HG02884 (cell line): ENCODE measurements at regions not wholly inside any gene's neighbourhood (a gene's known extent, or its start where the extent isn't known, plus 50 kb on each side); places are given as distances from the start of the nearest gene placed in this dataset.

Experiments used
- ATAC-seq: cut with Tn5 transposase; IDR thresholded peaks from one replicate; pipeline ENCODE4 v1.9.1; 2021; ENCODE audit warnings: mild to moderate bottlenecking, moderate library complexity; ENCODE audit not compliant: unreplicated experiment

DNA sequence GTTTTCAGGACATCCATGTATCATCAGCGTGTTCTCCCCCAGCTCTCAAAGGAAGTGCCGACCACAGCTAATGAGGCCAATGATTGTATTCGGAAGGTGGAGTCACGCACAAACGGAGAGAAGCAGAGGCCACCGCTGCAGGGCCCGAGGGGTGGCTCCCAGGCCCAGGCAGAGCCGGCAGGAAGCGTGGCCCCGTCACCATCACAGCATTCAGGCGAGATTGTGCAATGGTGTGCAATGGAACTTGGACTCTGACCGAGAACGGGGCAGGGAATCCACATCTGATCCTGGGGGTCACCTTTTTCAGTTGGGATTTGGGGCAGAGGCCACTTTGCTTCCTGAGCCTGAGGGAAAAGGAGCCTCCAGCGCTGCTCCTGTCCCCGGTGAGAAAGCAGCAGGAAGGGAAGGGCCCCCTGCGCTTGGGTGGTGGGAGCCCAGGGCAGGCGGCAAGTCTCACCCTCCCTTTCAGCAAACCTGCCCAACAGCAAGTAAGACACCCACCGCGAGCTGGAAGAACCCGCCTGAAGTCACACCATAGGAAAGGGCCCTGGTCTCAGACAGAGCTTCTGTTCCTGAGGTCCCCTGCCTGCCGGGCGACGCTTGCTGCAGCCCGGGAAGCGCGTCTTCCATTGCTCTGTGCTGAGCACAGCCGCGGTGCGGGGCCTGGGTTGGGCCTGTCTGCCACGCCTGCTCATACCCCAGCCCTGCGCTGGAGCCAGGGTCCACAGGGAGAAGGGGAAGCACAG is 1430.7 kb downstream of the BRD1 start:
- no peak for ATAC-seq

DNA sequence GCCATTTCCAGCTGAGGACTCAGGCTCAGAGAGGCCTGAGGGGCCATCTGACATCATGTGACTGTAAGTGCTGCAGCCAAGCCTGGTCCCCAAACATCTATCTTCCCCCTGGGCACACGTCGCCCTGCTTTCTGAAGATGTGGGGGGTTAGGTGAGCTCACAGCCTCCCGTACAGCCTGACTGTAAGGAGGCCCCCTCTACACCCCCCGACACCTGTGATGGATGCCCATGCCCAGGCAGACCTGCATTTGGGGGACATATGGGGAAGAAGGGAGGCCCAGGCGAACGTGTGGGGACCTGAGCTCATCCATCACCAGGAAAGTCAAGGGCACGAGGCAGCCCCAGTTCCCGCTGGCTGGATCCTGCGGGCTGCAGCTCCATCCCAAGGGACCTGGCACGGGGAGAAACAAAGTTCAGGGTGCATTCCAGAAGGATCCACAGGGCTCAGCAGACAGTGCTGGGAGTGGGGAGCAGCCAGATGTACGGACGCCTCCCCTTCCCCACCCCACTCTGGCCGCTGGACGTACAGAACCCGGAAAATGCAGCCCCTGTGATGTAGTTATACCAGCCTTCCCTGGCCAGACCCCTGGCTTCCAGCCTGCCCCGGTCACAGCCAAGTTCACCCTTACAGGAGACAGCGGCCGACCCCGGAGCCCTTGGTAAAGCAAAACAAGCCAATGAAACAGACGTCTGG is 1431.4 kb downstream of the BRD1 start:
- no peak for ATAC-seq

DNA sequence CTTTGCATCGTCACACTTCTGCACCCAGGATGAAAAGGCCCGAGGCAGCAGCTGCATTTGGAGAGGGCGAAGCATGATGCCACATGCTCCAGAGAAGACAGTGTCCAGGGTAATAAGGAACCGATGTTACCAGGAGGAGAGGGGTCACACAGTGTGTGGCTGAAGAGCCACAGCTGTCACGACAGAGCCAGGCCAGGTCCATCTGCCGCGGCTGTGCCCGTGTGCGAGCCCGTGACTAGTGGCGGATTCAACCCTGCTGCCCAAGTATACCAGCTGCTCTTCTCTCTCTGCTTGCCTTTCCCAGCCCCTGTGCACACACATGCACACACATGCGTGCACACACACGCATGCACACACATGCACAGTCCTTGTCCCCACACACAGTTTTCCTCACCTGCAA is 1432.5 kb downstream of the BRD1 start:
- ATAC-seq: no peak

DNA sequence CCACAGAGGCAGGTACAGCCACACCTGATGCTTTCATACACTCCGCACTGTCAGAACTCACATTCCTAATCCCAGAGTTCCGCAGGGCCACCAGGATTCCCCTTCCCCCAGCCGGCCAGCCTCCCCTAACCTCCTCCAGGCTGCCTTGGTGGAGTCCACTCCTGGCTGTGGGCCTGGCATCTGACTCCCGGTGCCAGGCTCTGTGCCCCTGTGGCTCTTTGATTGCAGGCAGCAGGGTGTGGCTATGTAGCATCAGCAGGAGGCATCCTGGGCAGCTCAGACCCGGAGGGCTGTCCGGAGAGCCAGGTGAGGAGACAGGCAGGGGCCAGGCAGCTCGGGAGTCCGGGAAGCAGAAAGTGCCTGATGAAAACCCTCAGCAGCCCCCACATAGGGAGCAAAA is 1432.9 kb downstream of the BRD1 start:
- no peak for ATAC-seq

DNA sequence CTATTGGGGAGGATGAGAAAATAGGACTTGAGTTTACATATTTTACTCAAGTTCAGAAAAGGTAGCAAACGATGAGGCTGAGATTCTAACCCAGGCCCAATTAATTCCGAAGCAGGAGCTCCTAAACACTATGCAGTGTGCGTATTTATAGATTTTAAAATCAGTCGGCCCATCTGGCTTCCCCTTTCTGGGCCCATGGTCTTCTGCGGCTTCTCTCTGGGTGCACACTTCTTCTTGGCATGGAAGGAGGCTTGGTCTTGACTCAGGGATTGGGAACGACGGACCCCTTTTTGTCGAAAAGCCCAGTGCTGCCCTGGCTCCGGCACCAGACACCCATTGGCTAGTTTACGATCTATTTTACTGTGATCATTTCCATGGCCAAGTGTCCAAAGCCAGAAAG is 1433.8 kb downstream of the BRD1 start:
- no peak for ATAC-seq

DNA sequence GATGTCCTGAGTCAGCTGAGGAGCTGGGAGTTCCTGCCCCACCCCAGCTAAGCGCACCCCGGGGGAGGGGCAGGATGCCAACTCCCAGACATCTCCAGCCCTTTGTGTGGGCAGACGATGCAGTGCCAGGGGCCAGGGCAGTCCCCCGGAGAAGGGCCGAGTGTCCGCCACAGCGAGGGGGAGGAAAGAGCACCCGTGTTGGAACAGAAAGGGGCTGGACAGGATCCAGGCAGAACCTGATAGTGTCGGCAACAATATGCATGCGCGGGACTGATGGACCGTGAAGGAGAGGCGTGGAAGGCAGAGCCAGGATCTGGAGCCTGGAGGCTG is 1434.7 kb downstream of the BRD1 start:
- no peak for ATAC-seq

DNA sequence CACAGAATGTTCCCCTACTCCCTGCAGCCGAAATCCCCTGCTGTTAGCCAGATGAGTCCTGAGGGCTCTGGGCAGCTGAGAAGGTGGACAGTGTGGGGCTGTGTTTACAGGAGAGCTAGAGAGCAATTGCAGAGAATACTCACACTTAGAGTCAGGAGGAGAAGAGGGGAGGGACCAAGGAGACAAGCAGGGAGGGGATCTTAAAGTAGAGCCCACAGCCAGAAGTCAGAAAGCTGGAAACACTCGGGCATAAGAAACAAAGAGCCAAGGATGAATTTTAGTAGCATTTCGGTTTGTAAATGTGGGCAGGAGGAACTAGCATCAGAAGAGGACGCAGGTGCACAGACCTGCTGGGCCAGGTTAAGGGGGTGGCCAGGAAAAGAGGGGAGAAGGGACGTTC is 1435.9 kb downstream of the BRD1 start:
- no peak for ATAC-seq

DNA sequence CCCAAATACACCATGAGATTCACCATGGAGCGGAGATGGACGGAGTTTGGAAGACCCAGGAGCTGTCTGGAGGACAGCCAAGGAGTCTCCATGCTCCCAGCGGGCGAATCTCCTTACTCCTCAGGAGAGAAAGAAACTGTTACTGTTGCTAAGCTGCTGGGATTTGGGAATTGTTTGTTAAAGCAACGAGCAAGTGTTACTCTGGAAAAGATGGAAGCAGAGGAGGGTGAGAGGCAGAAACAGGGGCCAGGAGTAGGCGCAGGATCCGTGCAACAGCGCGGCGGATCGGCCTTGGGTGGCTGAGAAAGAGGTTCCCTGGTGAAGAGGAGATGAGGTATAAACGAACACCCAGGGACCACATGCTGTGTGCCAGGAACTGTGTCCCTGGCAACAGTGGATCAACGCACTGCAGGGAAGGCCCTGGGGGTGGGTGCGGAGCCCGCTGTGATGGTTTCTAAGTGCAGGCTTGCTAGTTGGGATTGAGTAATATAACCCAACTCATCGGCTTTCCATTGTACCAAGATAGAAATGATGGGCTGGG is 1436.4 kb downstream of the BRD1 start:
- ATAC-seq: no peak

DNA sequence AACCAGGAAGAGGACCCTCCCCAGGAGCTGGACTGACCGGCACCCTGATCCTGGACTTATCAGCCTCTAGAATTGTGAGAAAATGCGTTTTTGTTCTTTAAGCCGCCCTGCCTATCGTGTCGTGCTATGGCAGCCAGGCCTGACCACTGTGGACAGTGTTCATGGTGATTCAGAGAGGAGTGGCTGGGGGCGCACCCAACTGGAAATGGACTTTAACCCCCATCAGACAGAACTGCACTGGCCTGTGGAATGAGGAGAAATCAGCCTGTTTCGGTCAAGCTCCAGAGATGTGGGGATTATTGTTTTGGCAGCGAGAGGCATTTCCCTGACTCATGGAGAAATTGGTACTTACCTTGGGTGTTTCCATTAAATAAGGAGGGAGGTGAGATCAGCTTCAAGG is 1437.8 kb downstream of the BRD1 start:
- no peak for ATAC-seq

DNA sequence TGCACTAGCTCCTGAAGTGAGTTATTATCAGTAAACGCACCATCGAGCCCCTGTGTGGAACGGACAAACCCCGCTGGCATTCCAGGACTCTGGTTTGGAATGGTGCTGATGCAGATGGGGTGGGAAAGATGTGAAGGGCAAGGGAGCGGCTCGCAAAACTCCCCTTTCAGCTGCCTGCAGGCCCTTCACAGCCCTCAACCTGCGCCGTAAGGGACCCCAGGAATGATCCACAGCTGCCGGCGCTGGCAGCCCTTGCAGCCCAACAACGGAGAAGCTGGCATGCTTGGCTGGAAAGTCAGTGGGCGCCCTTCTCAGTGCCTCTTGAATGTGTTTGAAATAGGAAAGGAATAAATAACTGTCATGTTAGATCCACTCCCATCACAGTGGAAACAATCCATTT is 1445.5 kb downstream of the BRD1 start:
- ATAC-seq: no peak

DNA sequence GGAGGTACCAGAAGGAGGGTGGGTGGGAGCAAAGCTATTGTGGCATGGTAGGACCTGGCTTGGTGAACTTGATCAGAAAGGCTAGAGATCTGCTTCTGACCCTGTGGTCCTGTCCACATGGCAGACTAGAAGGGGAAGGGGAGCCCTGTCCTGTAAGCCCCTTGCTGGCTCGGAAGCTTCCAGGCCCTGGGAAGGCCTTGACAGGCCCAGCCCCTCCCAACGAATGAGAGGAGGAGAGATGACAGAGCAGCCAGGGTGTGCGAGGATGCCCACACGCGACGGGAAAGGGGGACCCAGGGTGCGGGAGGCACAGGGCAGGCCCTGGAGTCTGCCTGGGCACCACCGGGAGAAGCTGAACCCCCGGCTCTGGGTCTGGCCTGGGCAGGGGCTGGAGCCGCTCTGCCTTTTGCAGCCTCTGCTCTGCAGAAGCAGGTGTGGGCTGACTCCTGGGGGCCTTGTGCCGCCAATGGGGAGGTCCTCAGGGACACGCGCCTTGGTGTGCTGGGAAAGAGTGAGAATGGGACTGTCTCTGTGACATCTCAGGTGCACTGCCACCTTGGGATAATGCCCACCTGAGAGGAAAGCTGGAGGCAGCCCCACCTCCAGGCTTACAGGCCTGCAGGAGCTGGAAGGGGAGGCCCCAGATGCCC is 1447.5 kb downstream of the BRD1 start:
- ATAC-seq: no peak

DNA sequence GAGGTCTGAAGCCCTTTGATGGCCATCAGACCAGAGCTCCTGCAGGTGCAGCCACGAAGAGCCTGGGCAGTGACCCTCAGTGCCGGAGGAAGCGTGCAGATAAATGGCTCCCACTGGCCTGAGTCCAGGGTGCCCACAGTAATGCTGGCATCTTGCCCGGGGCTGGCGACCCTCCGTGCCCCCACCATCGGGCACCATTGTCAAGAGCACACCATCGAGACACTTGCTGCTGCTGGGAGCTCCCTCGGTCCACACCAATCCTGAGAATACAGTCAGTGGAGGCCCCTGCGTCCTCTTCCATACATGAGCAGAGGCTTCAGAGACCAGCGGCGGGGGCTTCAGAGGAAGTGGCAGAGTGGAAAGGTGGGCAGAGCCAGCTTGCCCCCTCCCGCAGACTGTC is 1448.3 kb downstream of the BRD1 start:
- no peak for ATAC-seq

DNA sequence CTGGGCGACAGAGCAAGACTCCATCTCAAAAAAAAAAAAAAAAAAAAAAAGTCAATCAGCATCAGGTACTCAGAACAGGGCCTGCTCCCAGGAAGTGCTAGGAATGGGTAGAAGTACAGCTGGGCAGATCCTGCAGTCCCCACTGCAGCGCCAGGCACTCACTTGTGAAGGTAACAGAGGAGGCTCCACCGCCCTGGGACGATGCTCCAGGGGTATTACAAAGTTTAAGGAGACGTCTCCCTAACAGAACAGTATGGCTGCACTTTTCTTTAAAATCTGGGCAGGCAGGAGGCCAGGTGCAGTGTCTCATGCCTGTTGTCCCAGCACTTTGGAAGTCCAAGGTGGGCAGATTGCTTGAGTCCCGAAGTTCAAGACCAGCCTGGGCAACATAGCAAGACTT is 1449.0 kb downstream of the BRD1 start:
- ATAC-seq: no peak

DNA sequence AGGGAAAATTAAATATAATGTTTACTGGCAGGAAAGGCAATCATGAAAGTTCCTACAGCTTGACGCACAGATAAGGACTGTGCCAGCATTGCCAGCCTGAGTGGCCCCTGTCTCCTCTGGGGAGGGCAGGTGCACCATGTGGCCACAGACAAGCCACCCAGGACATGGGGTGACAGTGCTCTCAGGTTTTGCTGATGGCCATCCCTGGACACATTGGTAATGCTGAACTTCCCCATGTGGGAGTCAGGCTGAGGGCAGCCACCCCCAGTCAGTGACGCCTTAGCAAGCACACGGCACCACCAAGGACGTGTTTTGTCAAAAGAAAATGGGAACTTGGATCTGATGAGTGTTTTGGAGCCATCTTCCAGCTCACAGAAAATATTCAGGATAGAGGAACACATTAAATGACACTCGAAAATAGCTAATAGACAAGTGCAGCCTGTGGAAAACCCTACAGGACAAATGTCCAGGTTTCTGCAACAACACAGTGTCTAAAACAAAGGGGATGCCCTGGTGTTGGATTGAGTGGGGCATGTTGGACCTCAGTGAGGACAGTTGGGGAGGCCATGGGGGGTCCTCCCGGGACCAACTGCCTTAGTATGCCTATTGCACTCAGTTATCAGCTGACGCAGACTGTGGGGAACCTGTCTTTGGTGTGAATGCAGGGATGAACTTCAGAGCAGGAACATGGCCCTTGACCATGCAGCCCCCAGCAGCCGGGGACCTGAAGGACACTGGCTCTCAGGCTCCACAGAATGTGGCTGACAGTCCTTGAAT is 1450.5 kb downstream of the BRD1 start:
- ATAC-seq: no peak

DNA sequence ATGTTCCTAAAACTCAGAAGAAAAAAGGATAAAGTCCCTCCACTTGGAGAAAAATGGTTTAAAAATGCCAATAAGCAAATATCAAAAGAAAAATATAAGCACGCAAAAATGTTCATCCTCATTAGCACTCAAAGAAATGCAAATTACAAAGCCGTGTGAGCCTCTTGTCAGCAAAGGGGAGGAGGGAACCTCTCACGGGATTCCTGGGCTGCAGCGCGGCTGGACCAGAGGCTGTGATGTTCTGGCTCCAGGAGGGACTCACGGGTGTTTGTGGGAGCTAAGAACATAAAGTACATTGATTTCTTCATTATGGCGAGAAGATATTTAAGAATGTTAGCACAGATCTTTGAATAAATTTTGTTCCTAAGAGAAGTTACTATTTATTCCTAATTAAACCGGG is 1451.2 kb downstream of the BRD1 start:
- no peak for ATAC-seq

DNA sequence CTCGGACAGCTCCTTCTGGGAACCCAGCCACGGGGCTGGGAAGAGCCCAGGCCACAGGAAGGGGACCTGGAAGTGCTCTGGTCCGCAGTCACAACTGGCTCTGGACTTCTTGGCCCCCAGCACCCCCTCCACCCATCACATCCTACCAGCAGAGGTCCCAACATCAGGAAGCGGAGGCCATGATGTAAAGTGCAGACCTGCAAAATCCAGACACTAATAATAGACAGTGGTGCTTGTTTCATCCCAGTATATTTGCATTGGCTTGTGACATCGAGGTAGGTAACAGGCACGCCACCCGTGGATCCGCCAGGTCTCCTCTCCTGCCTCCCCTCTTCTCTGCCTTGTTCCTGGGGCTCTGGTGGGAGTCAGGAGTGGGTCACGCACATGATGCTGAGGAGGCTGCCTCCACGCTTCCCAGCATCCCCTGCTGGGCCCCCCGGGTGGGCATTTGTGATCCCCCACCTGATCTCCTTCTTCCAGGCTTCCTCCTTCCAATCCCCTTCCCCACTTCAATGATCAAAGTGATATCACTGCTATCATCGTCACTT is 1454.0 kb downstream of the BRD1 start:
- ATAC-seq: no peak

DNA sequence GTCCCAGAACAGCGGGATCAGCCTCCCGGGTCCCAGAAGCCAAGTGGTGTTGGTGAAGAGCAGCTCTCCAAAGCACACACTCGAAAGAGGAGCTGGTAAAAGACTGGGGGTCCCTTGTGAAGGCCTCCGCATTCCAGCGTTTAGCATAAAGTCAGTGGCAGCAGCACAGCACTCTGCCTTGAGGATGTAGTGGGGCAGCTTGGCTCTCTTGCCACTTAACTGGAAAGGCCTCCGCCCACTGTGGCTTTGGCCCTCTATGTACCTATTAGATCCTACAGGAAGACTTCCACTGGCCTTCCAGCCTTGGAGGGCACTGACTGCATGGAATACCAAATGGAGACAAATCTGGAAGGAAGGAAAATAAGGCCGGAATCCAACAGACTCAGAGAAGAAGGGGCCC is 1455.3 kb downstream of the BRD1 start:
- ATAC-seq: no peak

DNA sequence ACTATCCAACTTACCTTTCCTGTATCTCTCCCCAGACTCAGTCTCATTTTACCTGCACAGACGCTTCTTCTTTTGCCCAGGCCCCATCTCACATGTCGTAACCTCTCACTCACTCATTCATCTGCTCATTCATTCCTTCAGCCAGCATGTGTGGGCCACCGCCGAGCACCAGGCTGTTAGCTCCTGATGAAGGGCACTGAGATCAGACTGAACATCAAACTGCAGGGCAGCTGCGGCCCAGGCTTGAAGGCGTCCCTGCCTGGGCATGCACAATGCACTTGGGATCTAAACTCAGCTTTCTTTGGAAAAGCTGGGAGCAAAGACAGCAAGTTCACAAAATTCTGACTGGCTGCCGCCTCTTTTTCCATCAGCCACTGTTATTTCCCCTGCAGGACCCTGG is 1456.3 kb downstream of the BRD1 start:
- ATAC-seq: no peak

DNA sequence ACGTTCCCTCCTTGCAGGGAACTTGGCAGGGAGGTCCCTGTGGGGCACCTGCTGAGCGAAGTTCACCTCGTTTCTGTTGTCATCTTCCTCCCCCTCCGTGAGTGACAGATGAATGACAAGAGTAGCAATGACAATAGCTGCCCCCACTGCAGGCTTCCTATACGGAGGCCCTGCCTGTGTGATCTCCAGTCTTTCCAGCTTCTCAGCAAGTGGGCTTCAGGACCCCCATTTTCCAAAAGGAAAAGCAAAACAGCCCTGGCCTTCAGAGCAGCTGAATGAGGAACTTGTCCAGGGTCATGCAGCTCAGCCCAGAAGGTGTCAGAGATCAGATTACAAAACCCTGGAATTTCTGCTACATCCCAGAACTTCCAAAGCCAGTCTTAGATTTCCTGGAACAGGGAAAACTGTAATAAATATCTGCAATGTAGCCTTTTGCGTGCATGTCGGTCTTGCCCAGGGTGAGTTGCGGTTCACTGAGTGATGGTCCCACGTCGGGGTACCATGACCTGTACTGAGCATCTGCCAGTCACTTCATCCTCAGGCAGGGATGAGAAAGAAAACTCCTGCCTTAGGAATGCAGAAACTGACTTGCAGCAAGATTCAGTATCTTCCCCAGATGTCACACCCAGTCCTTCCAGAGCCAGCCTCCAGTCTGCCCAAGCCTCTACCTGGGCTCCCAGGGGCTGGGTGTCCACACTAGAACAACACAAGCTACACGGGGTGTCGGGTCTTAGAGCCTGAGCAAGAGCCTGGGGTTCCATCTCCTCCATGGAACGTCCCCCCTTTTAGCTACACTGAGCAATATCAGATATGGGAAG is 1457.0 kb downstream of the BRD1 start:
- ATAC-seq: no peak

DNA sequence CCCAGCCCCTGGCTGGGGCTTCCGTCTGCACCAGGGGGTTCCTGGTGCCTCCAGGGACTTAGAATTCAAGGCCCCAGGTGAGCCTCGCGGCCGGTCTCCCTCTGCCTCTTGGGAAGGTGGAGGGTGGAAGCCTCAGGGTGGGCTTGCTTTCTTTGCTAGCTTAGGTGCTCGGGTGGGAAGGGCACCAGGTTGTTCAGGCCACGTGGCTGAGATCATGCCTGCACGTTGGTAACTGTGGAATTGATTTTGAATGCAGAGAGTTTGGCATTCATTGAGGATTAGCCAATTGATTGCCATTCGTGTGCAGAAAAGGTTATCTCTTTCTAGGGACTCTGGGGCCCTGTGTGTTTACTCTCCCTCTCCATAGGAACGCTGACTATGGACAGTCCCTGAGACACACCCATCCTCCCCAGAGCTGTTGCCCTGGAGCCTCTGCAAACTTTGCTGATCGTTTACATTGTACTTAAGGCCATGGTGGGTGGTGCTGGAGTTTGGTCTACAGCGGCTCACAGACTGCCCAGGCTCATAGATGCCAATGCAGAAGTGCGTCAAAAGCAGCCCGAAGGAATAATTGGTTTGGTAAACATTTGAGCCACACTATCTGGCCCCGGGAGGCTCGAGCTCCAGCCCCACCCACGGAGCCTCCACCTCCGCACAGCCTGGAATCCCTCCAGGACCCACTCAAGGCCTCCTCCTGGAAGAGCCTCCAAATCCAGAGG is 1457.7 kb downstream of the BRD1 start:
- ATAC-seq: no peak
